RWPE1 (cell line): ENCODE measurements at regions not wholly inside any gene's neighbourhood (a gene's known extent, or its start where the extent isn't known, plus 50 kb on each side); places are given as distances from the start of the nearest gene placed in this dataset.

Experiments used
- CTCF ChIA-PET: fragments of 350-600 bp; sonication (Branson Sonifier 250); formaldehyde crosslinking; extraction: SDS; loops from one replicate; lab custom pipeline; 2021; lab: Yijun Ruan, JAX
- POLR2A ChIA-PET: fragments of 400-600 bp; formaldehyde crosslinking; extraction: SDS; loops from one replicate; lab custom pipeline; 2020; ENCODE audit warnings: antibody characterized with exemption; ENCODE audit not compliant: low non-redundant PET; lab: Yijun Ruan, JAX
- DNase-seq: peaks from one replicate; pipeline ENCODE4 v3.0.0; 2012; ENCODE audit warnings: low spot score
- H3K27ac ChIP-seq: fragments of 450-650 bp; 2 replicates; pipeline ENCODE4 v1.5.1; 2017
- CTCF ChIP-seq: fragments of 450-650 bp; conservative IDR thresholded peaks from 2 replicates; pipeline ENCODE4 v1.5.1; 2017; ENCODE audit warnings: low read depth, mild to moderate bottlenecking

- peak; percentile 94 for DNase-seq
- ChIA-PET CTCF (interaction anchor here (0.6 to 1.3 kb wide), 8 partner anchors 55 to 1496 kb away, joined by 3 read pairs; no protein-coding TSS in a partner anchor), POLR2A (no interaction called here)
- peak overlapping the region; percentile 69 for H3K27ac ChIP-seq
- no peak for TF ChIP-seq CTCF
Measured at GRCh38 chr5:74034733-74035132, 408.7 kb downstream of the ARHGEF28 start.

- no peak overlapping the region for H3K27ac ChIP-seq
- CTCF ChIA-PET, result interaction anchor here (0.9 kb wide), 1 partner anchor 11 kb away, joined by 3 read pairs; no protein-coding TSS in a partner anchor
- no peak for DNase-seq
- POLR2A ChIA-PET, result no interaction called here
- no peak for TF ChIP-seq CTCF
Measured at GRCh38 chr5:74032617-74033016, 406.6 kb downstream of the ARHGEF28 start.

- no peak overlapping the region for H3K27ac ChIP-seq
- TF ChIP-seq CTCF, result no peak
- DNase-seq, result no peak
- POLR2A ChIA-PET, result no interaction called here
- CTCF ChIA-PET, result interaction anchor here (0.5 to 1.0 kb wide), 2 partner anchors 15 to 41 kb away, joined by 3 to 6 read pairs; no protein-coding TSS in a partner anchor
Measured at GRCh38 chr5:74031536-74031935, 405.5 kb downstream of the ARHGEF28 start.

- DNase-seq, result no peak
- H3K27ac ChIP-seq, result no peak overlapping the region
- no peak for TF ChIP-seq CTCF
- ChIA-PET POLR2A (no interaction called here), CTCF (interaction anchor here (0.5 to 1.0 kb wide), 3 partner anchors 14 to 106 kb away, joined by 3 to 6 read pairs (median 3); no protein-coding TSS in a partner anchor)
Measured at GRCh38 chr5:74030821-74031220, 404.8 kb downstream of the ARHGEF28 start.

GRCh38 chr5:74030371-74030770 lies 404.4 kb downstream of the ARHGEF28 start:
- CTCF ChIA-PET, result interaction anchor here (0.5 to 1.0 kb wide), 2 partner anchors 13 to 105 kb away, joined by 3 read pairs; no protein-coding TSS in a partner anchor
- no peak for TF ChIP-seq CTCF
- no peak overlapping the region for H3K27ac ChIP-seq
- no peak for DNase-seq
- POLR2A ChIA-PET, result no interaction called here

GRCh38 chr5:74028976-74029375 lies 403.0 kb downstream of the ARHGEF28 start:
- POLR2A ChIA-PET, result no interaction called here
- no peak for DNase-seq
- H3K27ac ChIP-seq, result no peak overlapping the region
- CTCF ChIA-PET, result interaction anchor here (0.7 kb wide), 1 partner anchor 9 kb away, joined by 3 read pairs; no protein-coding TSS in a partner anchor
- TF ChIP-seq CTCF, result no peak
